ENCODE measurements at regions not wholly inside any gene's neighbourhood (a gene's known extent, or its start where the extent isn't known, plus 50 kb on each side); places are given as distances from the start of the nearest gene placed in this dataset.

DNA sequence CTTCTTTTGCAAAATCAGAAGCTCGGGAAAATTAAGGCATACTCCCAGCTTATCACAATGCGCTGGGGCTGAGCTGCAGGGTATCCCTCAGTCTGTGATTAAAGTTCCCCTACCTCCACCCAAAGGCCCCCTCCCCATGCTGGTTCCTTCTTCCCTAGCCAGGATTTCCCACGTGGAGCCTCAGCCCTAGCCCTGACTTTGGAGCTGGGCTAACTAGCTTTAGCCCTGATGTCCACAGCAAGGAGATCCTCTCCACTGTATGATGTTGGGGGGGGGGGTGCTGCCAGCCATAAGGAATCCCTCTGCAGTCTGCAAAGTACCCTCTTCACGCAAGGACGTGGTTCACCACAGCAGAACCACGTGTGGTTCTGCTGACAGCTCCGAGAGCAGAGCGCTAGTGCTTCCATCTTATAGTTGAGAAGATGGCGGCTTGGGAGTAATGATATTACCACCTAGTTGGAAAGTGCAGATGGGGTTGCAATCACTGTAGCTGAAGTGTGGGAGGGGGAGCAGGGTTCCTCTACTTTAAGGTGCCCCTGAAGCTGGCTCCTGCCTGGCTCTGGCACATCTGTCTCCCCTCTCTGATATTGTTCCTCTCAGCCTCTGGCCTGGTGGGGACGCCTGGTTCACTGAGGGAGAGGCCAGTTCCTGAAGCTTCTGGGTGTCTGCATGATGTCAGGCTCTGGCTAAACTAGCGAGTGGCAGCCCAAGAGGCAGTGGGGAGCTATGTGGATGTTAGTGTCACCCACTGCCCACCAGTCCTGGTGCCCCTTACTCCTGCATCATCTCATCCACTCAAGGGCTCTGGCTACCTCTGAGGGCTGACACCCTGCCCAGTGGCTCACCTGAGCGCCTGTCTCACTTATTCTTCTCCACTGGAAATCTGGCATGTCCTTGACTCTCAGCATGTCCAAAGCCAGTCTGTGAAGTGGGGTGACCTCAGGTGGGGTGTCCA is 270.7 kb downstream of the RPS24 start:
- Mint-ChIP-seq H3K4me3 (ENCODE audit: unreplicated experiment) (no peak overlapping the region), H3K27me3 (ENCODE audit: low read depth) (peaks cover 11% of the 10 kb centered on the region), H3K9me3 (ENCODE audit: low read depth) (no peaks in the 10 kb centered on the region), H3K27ac (ENCODE audit: unreplicated experiment) (no peak overlapping the region), H3K36me3 (ENCODE audit: low read depth) (no peaks in the 10 kb centered on the region), H3K4me1 (ENCODE audit: low read depth) (peaks cover 13% of the 10 kb centered on the region)
- no peak for TF ChIP-seq CTCF (IDR thresholded peaks at IDR 0.05)
- DNase-seq (ENCODE audit: low spot score), result peak; percentile 47

- H3K4me1 Mint-ChIP-seq (ENCODE audit: low read depth), result peaks cover 13% of the 10 kb centered on the region
- no peak for TF ChIP-seq CTCF (IDR thresholded peaks at IDR 0.05)
- DNase-seq (ENCODE audit: low spot score), result no peak
- no peak overlapping the region for H3K27ac Mint-ChIP-seq (ENCODE audit: unreplicated experiment)
- H3K27me3 Mint-ChIP-seq (ENCODE audit: low read depth), result peaks cover 12% of the 10 kb centered on the region
- no peak overlapping the region for H3K4me3 Mint-ChIP-seq (ENCODE audit: unreplicated experiment)
- no peaks in the 10 kb centered on the region for H3K36me3 Mint-ChIP-seq (ENCODE audit: low read depth)
- H3K9me3 Mint-ChIP-seq (ENCODE audit: low read depth), result no peaks in the 10 kb centered on the region
Observed at GRCh38 chr10:78305311-78305710, 271.6 kb downstream of the RPS24 start.

GRCh38 chr10:78306358-78306757 is 272.7 kb downstream of the RPS24 start:
- H3K4me3 Mint-ChIP-seq (ENCODE audit: unreplicated experiment), result no peak overlapping the region

GRCh38 chr10:78307576-78307975 is 273.9 kb downstream of the RPS24 start:
- Mint-ChIP-seq H3K4me1 (ENCODE audit: low read depth) (peaks cover 8% of the 10 kb centered on the region), H3K4me3 (ENCODE audit: unreplicated experiment) (no peak overlapping the region), H3K27me3 (ENCODE audit: low read depth) (peaks cover 12% of the 10 kb centered on the region), H3K9me3 (ENCODE audit: low read depth) (no peaks in the 10 kb centered on the region), H3K27ac (ENCODE audit: unreplicated experiment) (no peak overlapping the region), H3K36me3 (ENCODE audit: low read depth) (no peaks in the 10 kb centered on the region)
- no peak for DNase-seq (ENCODE audit: low spot score)
- no peak for TF ChIP-seq CTCF (IDR thresholded peaks at IDR 0.05)

More at GRCh38 chr10:78306358-78306757, 272.7 kb downstream of the RPS24 start:
- Mint-ChIP-seq H3K27ac (ENCODE audit: unreplicated experiment) (no peak overlapping the region), H3K4me1 (ENCODE audit: low read depth) (peaks cover 13% of the 10 kb centered on the region), H3K9me3 (ENCODE audit: low read depth) (no peaks in the 10 kb centered on the region), H3K27me3 (ENCODE audit: low read depth) (peaks cover 12% of the 10 kb centered on the region), H3K36me3 (ENCODE audit: low read depth) (no peaks in the 10 kb centered on the region)
- no peak for TF ChIP-seq CTCF (IDR thresholded peaks at IDR 0.05)
- DNase-seq (ENCODE audit: low spot score), result no peak

GRCh38 chr10:78309536-78310237 is 276.0 kb downstream of the RPS24 start:
- Mint-ChIP-seq H3K36me3 (ENCODE audit: low read depth) (no peaks in the 10 kb centered on the region), H3K4me1 (ENCODE audit: low read depth) (no peaks in the 10 kb centered on the region), H3K9me3 (ENCODE audit: low read depth) (no peaks in the 10 kb centered on the region), H3K4me3 (ENCODE audit: unreplicated experiment) (no peak overlapping the region), H3K27me3 (ENCODE audit: low read depth) (peaks cover 15% of the 10 kb centered on the region), H3K27ac (ENCODE audit: unreplicated experiment) (no peak overlapping the region)
- no peak for TF ChIP-seq CTCF (IDR thresholded peaks at IDR 0.05)
- DNase-seq (ENCODE audit: low spot score), result no peak
